Glutamatergic neuron (in vitro differentiated cells): ENCODE measurements at regions not wholly inside any gene's neighbourhood (a gene's known extent, or its start where the extent isn't known, plus 50 kb on each side); places are given as distances from the start of the nearest gene placed in this dataset.

Source experiments
- DNase-seq: peaks from one replicate; pipeline ENCODE4 v3.0.0; 2022
- H3K27ac Mint-ChIP-seq: one replicate; pipeline ENCODE4 v1.8.0; 2020; ENCODE audit warnings: mild to moderate bottlenecking, mixed read lengths, inconsistent platforms; ENCODE audit not compliant: unreplicated experiment
- H3K27me3 Mint-ChIP-seq: one replicate; pipeline ENCODE4 v1.8.0; 2020; ENCODE audit warnings: mild to moderate bottlenecking, moderate library complexity, mixed read lengths, inconsistent platforms; ENCODE audit not compliant: unreplicated experiment
- H3K36me3 Mint-ChIP-seq: one replicate; pipeline ENCODE4 v1.8.0; 2020; ENCODE audit warnings: mild to moderate bottlenecking, mixed read lengths, inconsistent platforms; ENCODE audit not compliant: unreplicated experiment
- H3K4me1 Mint-ChIP-seq: one replicate; pipeline ENCODE4 v1.8.0; 2020; ENCODE audit warnings: mild to moderate bottlenecking, low read depth, mixed read lengths, inconsistent platforms; ENCODE audit not compliant: unreplicated experiment
- H3K4me3 Mint-ChIP-seq: one replicate; pipeline ENCODE4 v1.8.0; 2020; ENCODE audit warnings: mild to moderate bottlenecking, mixed read lengths, inconsistent platforms; ENCODE audit not compliant: unreplicated experiment
- H3K9me3 Mint-ChIP-seq: one replicate; pipeline ENCODE4 v1.8.0; 2020; ENCODE audit warnings: mild to moderate bottlenecking, moderate library complexity, mixed read lengths, inconsistent platforms; ENCODE audit not compliant: unreplicated experiment
- CTCF ChIP-seq: fragments of 200-600 bp; sonication (generic); IDR thresholded peaks from one replicate; pipeline ENCODE4 v1.5.0; 2021; ENCODE audit not compliant: partially characterized antibody, unreplicated experiment

- H3K9me3 Mint-ChIP-seq, result no peaks in the 10 kb centered on the region
Observed at GRCh38 chr18:28705482-28705881, 528.6 kb upstream of the CDH2 start.

GRCh38 chr18:28692337-28692736 is 515.4 kb upstream of the CDH2 start:
- TF ChIP-seq CTCF, result no peak
- no peak overlapping the region for H3K27ac Mint-ChIP-seq
- H3K27me3 Mint-ChIP-seq, result peaks cover 2% of the 10 kb centered on the region
- peaks cover 3% of the 10 kb centered on the region for H3K4me1 Mint-ChIP-seq
- DNase-seq, result no peak
- no peak overlapping the region for H3K4me3 Mint-ChIP-seq
- no peaks in the 10 kb centered on the region for H3K36me3 Mint-ChIP-seq
- peaks cover 3% of the 10 kb centered on the region for H3K9me3 Mint-ChIP-seq

More at GRCh38 chr18:28705482-28705881, 528.6 kb upstream of the CDH2 start:
- no peak for DNase-seq
- H3K36me3 Mint-ChIP-seq, result no peaks in the 10 kb centered on the region
- no peak overlapping the region for H3K4me3 Mint-ChIP-seq
- peaks cover 4% of the 10 kb centered on the region for H3K4me1 Mint-ChIP-seq
- H3K27ac Mint-ChIP-seq, result no peak overlapping the region
- TF ChIP-seq CTCF, result no peak
- H3K27me3 Mint-ChIP-seq, result no peaks in the 10 kb centered on the region

GRCh38 chr18:28691496-28691840 is 514.5 kb upstream of the CDH2 start:
- Mint-ChIP-seq H3K27me3 (no peaks in the 10 kb centered on the region), H3K4me3 (no peak overlapping the region), H3K4me1 (peaks cover 3% of the 10 kb centered on the region), H3K9me3 (peaks cover 5% of the 10 kb centered on the region), H3K27ac (no peak overlapping the region), H3K36me3 (no peaks in the 10 kb centered on the region)
- no peak for TF ChIP-seq CTCF
- DNase-seq, result no peak

GRCh38 chr18:28690836-28691495 is 514.0 kb upstream of the CDH2 start:
- H3K9me3 Mint-ChIP-seq, result peaks cover 5% of the 10 kb centered on the region
- H3K4me1 Mint-ChIP-seq, result peaks cover 3% of the 10 kb centered on the region
- TF ChIP-seq CTCF, result no peak
- H3K27ac Mint-ChIP-seq, result no peak overlapping the region
- H3K27me3 Mint-ChIP-seq, result no peaks in the 10 kb centered on the region
- no peak for DNase-seq
- no peaks in the 10 kb centered on the region for H3K36me3 Mint-ChIP-seq
- no peak overlapping the region for H3K4me3 Mint-ChIP-seq

- no peak for TF ChIP-seq CTCF
- no peaks in the 10 kb centered on the region for H3K27me3 Mint-ChIP-seq
- DNase-seq, result no peak
- H3K4me3 Mint-ChIP-seq, result no peak overlapping the region
- H3K4me1 Mint-ChIP-seq, result peaks cover 3% of the 10 kb centered on the region
- H3K9me3 Mint-ChIP-seq, result peaks cover 2% of the 10 kb centered on the region
- no peak overlapping the region for H3K27ac Mint-ChIP-seq
- no peaks in the 10 kb centered on the region for H3K36me3 Mint-ChIP-seq
Observed at GRCh38 chr18:28690100-28690499, 513.2 kb upstream of the CDH2 start.
